ENCODE measurements at regions not wholly inside any gene's neighbourhood (a gene's known extent, or its start where the extent isn't known, plus 50 kb on each side); places are given as distances from the start of the nearest gene placed in this dataset.
"Not testable (repeated sequence)": the region's sequence is repeated elsewhere in the genome, so short reads cannot be mapped to it uniquely, and the experiment has no call there.

GRCh38 chrX:138254001-138254400 lies 457.5 kb downstream of the FGF13 start:
- H3K4me2 ChIP-seq (ENCODE audit: low read depth, low read length, poor library complexity, severe bottlenecking) = no peak overlapping the region
- no peaks in the 10 kb centered on the region for H3K27me3 ChIP-seq (ENCODE audit: insufficient read depth, low read length, poor library complexity, severe bottlenecking)
- H3K4me1 ChIP-seq (ENCODE audit: insufficient read depth, low read length, poor library complexity, severe bottlenecking) = no peaks in the 10 kb centered on the region
- TF ChIP-seq CTCF (conservative IDR thresholded peaks at IDR 0.05; ENCODE audit: low read length) (no peak), EZH2phosphoT487 (IDR thresholded peaks at IDR 0.05; ENCODE audit: borderline replicate concordance) (no peak)
- no peaks in the 10 kb centered on the region for H3K9me2 ChIP-seq (replicated peaks; ENCODE audit: low read depth, low read length)
- H3K9ac ChIP-seq (ENCODE audit: low read depth, low read length, poor library complexity, severe bottlenecking) = no peak overlapping the region
- no peaks in the 10 kb centered on the region for H4K20me1 ChIP-seq (ENCODE audit: insufficient read depth, low read length, poor library complexity, severe bottlenecking)
- no peaks in the 10 kb centered on the region for H3F3A ChIP-seq (ENCODE audit: low read depth)
- no peaks in the 10 kb centered on the region for H3K79me2 ChIP-seq (ENCODE audit: insufficient read depth, low read length)
- H3K36me3 ChIP-seq (ENCODE audit: insufficient read depth, low read length) = no peaks in the 10 kb centered on the region
- H3K9me3 ChIP-seq (ENCODE audit: insufficient read depth, low read depth, low read length) = no peaks in the 10 kb centered on the region
- no peak overlapping the region for H3K4me3 ChIP-seq (ENCODE audit: low read length, poor library complexity, severe bottlenecking)
- H2AFZ ChIP-seq (ENCODE audit: low read length) = no peak overlapping the region

- Histone ChIP-seq H3K4me1 (ENCODE audit: insufficient read depth, low read length, poor library complexity, severe bottlenecking) (no peaks in the 10 kb centered on the region), H4K20me1 (ENCODE audit: insufficient read depth, low read length, poor library complexity, severe bottlenecking) (no peaks in the 10 kb centered on the region), H3K36me3 (ENCODE audit: insufficient read depth, low read length) (no peaks in the 10 kb centered on the region), H3K9me3 (ENCODE audit: insufficient read depth, low read depth, low read length) (no peaks in the 10 kb centered on the region), H3K4me3 (ENCODE audit: low read length, poor library complexity, severe bottlenecking) (no peak overlapping the region), H3K79me2 (ENCODE audit: insufficient read depth, low read length) (no peaks in the 10 kb centered on the region), H3K9me2 (replicated peaks; ENCODE audit: low read depth, low read length) (no peaks in the 10 kb centered on the region), H2AFZ (ENCODE audit: low read length) (no peak overlapping the region), H3K4me2 (ENCODE audit: low read depth, low read length, poor library complexity, severe bottlenecking) (no peak overlapping the region), H3F3A (ENCODE audit: low read depth) (no peaks in the 10 kb centered on the region), H3K9ac (ENCODE audit: low read depth, low read length, poor library complexity, severe bottlenecking) (no peak overlapping the region), H3K27me3 (ENCODE audit: insufficient read depth, low read length, poor library complexity, severe bottlenecking) (no peaks in the 10 kb centered on the region)
- TF ChIP-seq EZH2phosphoT487 (IDR thresholded peaks at IDR 0.05; ENCODE audit: borderline replicate concordance) (no peak), CTCF (conservative IDR thresholded peaks at IDR 0.05; ENCODE audit: low read length) (no peak)
Measured at GRCh38 chrX:138255373-138255772, 456.1 kb downstream of the FGF13 start.

- H3K27me3 ChIP-seq (ENCODE audit: insufficient read depth, low read length, poor library complexity, severe bottlenecking); H2AFZ ChIP-seq (ENCODE audit: low read length); H3K4me1 ChIP-seq (ENCODE audit: insufficient read depth, low read length, poor library complexity, severe bottlenecking); H3K4me2 ChIP-seq (ENCODE audit: low read depth, low read length, poor library complexity, severe bottlenecking); H3K9ac ChIP-seq (ENCODE audit: low read depth, low read length, poor library complexity, severe bottlenecking); H3K36me3 ChIP-seq (ENCODE audit: insufficient read depth, low read length); H3F3A ChIP-seq (ENCODE audit: low read depth); H4K20me1 ChIP-seq (ENCODE audit: insufficient read depth, low read length, poor library complexity, severe bottlenecking); H3K9me2 ChIP-seq (replicated peaks; ENCODE audit: low read depth, low read length); H3K79me2 ChIP-seq (ENCODE audit: insufficient read depth, low read length); H3K9me3 ChIP-seq (ENCODE audit: insufficient read depth, low read depth, low read length); H3K4me3 ChIP-seq (ENCODE audit: low read length, poor library complexity, severe bottlenecking): not testable (repeated sequence)
Measured at GRCh38 chrX:138264095-138264494, 447.4 kb downstream of the FGF13 start.

GRCh38 chrX:138270931-138271330 lies 440.6 kb downstream of the FGF13 start:
- Histone ChIP-seq H2AFZ (ENCODE audit: low read length) (no peak overlapping the region), H3K36me3 (ENCODE audit: insufficient read depth, low read length) (no peaks in the 10 kb centered on the region), H3K9me3 (ENCODE audit: insufficient read depth, low read depth, low read length) (no peaks in the 10 kb centered on the region), H3K27me3 (ENCODE audit: insufficient read depth, low read length, poor library complexity, severe bottlenecking) (no peaks in the 10 kb centered on the region), H3K4me2 (ENCODE audit: low read depth, low read length, poor library complexity, severe bottlenecking) (no peak overlapping the region), H3K4me3 (ENCODE audit: low read length, poor library complexity, severe bottlenecking) (no peak overlapping the region), H3K4me1 (ENCODE audit: insufficient read depth, low read length, poor library complexity, severe bottlenecking) (no peaks in the 10 kb centered on the region), H3K9ac (ENCODE audit: low read depth, low read length, poor library complexity, severe bottlenecking) (no peak overlapping the region), H3F3A (ENCODE audit: low read depth) (no peaks in the 10 kb centered on the region), H3K79me2 (ENCODE audit: insufficient read depth, low read length) (no peaks in the 10 kb centered on the region), H4K20me1 (ENCODE audit: insufficient read depth, low read length, poor library complexity, severe bottlenecking) (no peaks in the 10 kb centered on the region), H3K9me2 (replicated peaks; ENCODE audit: low read depth, low read length) (no peaks in the 10 kb centered on the region)
- no peak for TF ChIP-seq CTCF (conservative IDR thresholded peaks at IDR 0.05; ENCODE audit: low read length)
- no peak for TF ChIP-seq EZH2phosphoT487 (IDR thresholded peaks at IDR 0.05; ENCODE audit: borderline replicate concordance)

GRCh38 chrX:138282598-138283150 lies 428.8 kb downstream of the FGF13 start:
- not testable (repeated sequence) for H3K79me2 ChIP-seq (ENCODE audit: insufficient read depth, low read length); H3K27me3 ChIP-seq (ENCODE audit: insufficient read depth, low read length, poor library complexity, severe bottlenecking); H3K4me3 ChIP-seq (ENCODE audit: low read length, poor library complexity, severe bottlenecking); H2AFZ ChIP-seq (ENCODE audit: low read length); H3K9me2 ChIP-seq (replicated peaks; ENCODE audit: low read depth, low read length); H3K36me3 ChIP-seq (ENCODE audit: insufficient read depth, low read length); H3K4me2 ChIP-seq (ENCODE audit: low read depth, low read length, poor library complexity, severe bottlenecking); H3F3A ChIP-seq (ENCODE audit: low read depth); H3K9me3 ChIP-seq (ENCODE audit: insufficient read depth, low read depth, low read length); H3K9ac ChIP-seq (ENCODE audit: low read depth, low read length, poor library complexity, severe bottlenecking); H3K4me1 ChIP-seq (ENCODE audit: insufficient read depth, low read length, poor library complexity, severe bottlenecking); H4K20me1 ChIP-seq (ENCODE audit: insufficient read depth, low read length, poor library complexity, severe bottlenecking)
